Panc1 (cell line): ENCODE measurements at regions not wholly inside any gene's neighbourhood (a gene's known extent, or its start where the extent isn't known, plus 50 kb on each side); places are given as distances from the start of the nearest gene placed in this dataset.

ENCODE experiments used
- ATAC-seq: fragments of 200-7000 bp; cut with Tn5 transposase; 2 replicates; pipeline ENCODE4 v1.9.1; 2020; ENCODE audit warnings: mild to moderate bottlenecking, moderate library complexity
- BruUV-seq: library from RNA; stranded (reverse); fragments of 400-500 nt; replicated peaks from 2 replicates; lab custom pipeline; 2021; lab: Mats Ljungman, UMichigan
- CTCF ChIA-PET: fragments of 300-600 bp; sonication (Branson Sonifier 250); formaldehyde crosslinking; loops from one replicate; lab custom pipeline; 2022; ENCODE audit warnings: antibody characterized with exemption; lab: Charles Lee
- POLR2A ChIA-PET: fragments of 300-600 bp; sonication (Branson Sonifier 250); formaldehyde crosslinking; loops from one replicate; lab custom pipeline; 2022; ENCODE audit warnings: antibody characterized with exemption; lab: Charles Lee
- DNase-seq: peaks from one replicate; pipeline ENCODE4 v3.0.0-alpha.2; 2010; ENCODE audit warnings: low read depth, low spot score
- H3K27ac ChIP-seq: 2 replicates; pipeline ENCODE4 v1.5.1; 2011; ENCODE audit warnings: mild to moderate bottlenecking, low read length, inconsistent platforms
- H3K27me3 ChIP-seq: fragments of 200-500 bp; sonication (Bioruptor generic); 2 replicates; pipeline ENCODE4 v1.6.0; 2014; ENCODE audit warnings: low read length, inconsistent platforms; ENCODE audit not compliant: control insufficient read depth, insufficient read depth
- H3K36me3 ChIP-seq: fragments of 200-500 bp; sonication (Bioruptor generic); 2 replicates; pipeline ENCODE4 v1.5.1; 2014; ENCODE audit warnings: inconsistent platforms, mild to moderate bottlenecking, low read length, moderate library complexity; ENCODE audit not compliant: control insufficient read depth, insufficient read depth
- H3K4me1 ChIP-seq: 2 replicates; pipeline ENCODE4 v1.5.1; 2011; ENCODE audit warnings: inconsistent platforms, mild to moderate bottlenecking, low read length, moderate library complexity; ENCODE audit not compliant: control insufficient read depth, insufficient read depth
- H3K4me3 ChIP-seq, 2 experiments: 2 replicates each; pipeline ENCODE4 v1.5.1; 2011 to 2012; ENCODE audit warnings: low read depth in 2 of 2, low read length in 2 of 2, mild to moderate bottlenecking in 2 of 2, inconsistent platforms in 1 of 2, moderate library complexity in 1 of 2
- H3K9me3 ChIP-seq: fragments of 200-500 bp; sonication (Bioruptor generic); 2 replicates; pipeline ENCODE4 v1.5.1; 2014; ENCODE audit warnings: low read depth, mild to moderate bottlenecking, inconsistent platforms, low read length, moderate library complexity; ENCODE audit not compliant: control insufficient read depth, insufficient read depth
- POLR2AphosphoS5 ChIP-seq: IDR thresholded peaks from 2 replicates; pipeline ENCODE4 v1.6.1; 2012; ENCODE audit warnings: mild to moderate bottlenecking, low read depth, low read length, moderate library complexity
- SIN3A ChIP-seq: IDR thresholded peaks from 2 replicates; pipeline ENCODE4 v1.6.1; 2012; ENCODE audit warnings: low read depth, mild to moderate bottlenecking, low read length, moderate library complexity, borderline replicate concordance; ENCODE audit not compliant: insufficient read depth
- TCF7L2 ChIP-seq: IDR thresholded peaks from 2 replicates; pipeline ENCODE4 v1.6.1; 2011; ENCODE audit warnings: mild to moderate bottlenecking, low read depth, low read length, inconsistent platforms
- in situ Hi-C: cut with HindIII; loops from 2 replicates; pipeline ENCODE4 v1.10.0; 2016; ENCODE audit warnings: low sequenced_read_pairs, low pct_unique_long_range_greater_than_20kb
- intact Hi-C: fragments of 100-400 bp; cut with micrococcal nuclease; formaldehyde crosslinking; loops from one replicate; pipeline ENCODE4 v1.10.0; 2022; ENCODE audit not compliant: unreplicated experiment
- TF ChIP-seq, protein P1 (sequence below): fragments of 450-650 bp; IDR thresholded peaks from 2 replicates; pipeline ENCODE4 v1.5.1; 2017; ENCODE audit warnings: mild to moderate bottlenecking
- TF ChIP-seq, protein P2 (sequence below), 2 experiments: IDR thresholded peaks; 2 replicates each; pipeline ENCODE4 v1.6.1; 2011 to 2012; ENCODE audit warnings: low read depth in 2 of 2, control low read depth in 1 of 2, low read length in 1 of 2, mild to moderate bottlenecking in 1 of 2, moderate library complexity in 1 of 2; ENCODE audit not compliant: insufficient read depth in 1 of 2

DNA sequence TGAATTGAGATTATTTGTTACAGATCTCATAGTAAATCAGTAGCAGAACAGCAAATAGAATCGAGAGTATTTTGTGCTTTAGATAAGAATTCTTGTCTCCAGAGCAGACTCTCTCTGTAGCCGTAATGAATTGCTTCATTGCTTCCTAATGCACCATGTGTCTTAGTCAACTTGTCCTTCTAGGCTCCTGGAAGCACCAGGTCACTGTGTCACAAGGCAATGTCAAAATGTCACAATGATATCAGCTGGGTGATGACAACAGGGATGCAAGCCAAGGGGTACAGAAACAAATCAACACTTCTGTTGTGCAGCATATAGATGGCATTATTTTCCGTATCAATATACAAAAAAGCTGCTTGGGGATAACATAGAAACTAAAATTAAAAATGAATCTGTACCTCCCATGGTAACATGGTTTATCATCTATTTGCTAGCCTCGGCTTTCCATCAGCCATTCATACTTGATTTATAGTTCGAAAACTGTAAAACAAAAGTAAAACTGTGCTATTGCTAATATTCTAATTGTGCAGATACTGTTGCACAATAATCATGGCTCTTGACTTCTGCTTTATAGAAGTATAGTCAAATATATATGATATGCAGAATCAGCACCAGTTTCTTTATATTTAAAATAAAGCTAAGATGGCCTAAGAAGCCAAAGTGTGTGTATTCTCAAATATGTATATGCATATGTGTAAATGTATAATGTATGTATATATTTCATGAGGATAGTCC, 435.9 kb upstream of the TLE4 start:
- intact Hi-C loops = no loop called here
- CTCF ChIA-PET = no interaction called here

DNA sequence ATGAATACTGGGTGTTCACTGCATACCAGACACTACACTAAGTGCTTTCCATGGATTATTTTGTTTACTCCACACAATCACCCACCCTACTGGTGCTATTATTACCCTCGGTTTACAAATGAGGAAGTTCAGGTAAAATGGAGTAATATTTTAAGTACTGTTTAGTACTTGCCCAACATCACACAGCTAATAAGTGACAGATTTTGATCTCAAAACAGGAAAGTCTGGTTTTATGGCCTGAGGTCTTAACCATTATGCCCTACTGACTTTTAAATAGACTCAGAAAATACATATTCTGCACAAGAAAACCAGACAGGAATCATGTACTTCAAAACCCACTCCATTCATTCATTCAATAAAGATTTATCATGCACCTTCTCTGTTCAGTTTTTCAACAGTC, 431.0 kb upstream of the TLE4 start:
- DNase-seq (no peak), ATAC-seq (no peak)
- H3K27me3 ChIP-seq = no peaks in the 10 kb centered on the region
- POLR2A ChIA-PET = no interaction called here
- no peak overlapping the region for H3K4me3 ChIP-seq
- H3K36me3 ChIP-seq = no peaks in the 10 kb centered on the region
- H3K27ac ChIP-seq = no peak overlapping the region
- no TSS peak for BruUV-seq
- intact Hi-C loops = no loop called here
- CTCF ChIA-PET = no interaction called here
- no peak for TF ChIP-seq SIN3A
- TF ChIP-seq TCF7L2 = no peak
- no peak for TF ChIP-seq POLR2AphosphoS5
- H3K9me3 ChIP-seq = no peaks in the 10 kb centered on the region
- in situ Hi-C loops = no loop called here
- no peaks in the 10 kb centered on the region for H3K4me1 ChIP-seq

More for the DNA sequence above, 435.9 kb upstream of the TLE4 start:
- in situ Hi-C loops = no loop called here
- no peak overlapping the region for H3K27ac ChIP-seq
- ATAC-seq (no peak), DNase-seq (no peak)
- BruUV-seq = no TSS peak
- H3K36me3 ChIP-seq = no peaks in the 10 kb centered on the region
- POLR2A ChIA-PET = no interaction called here
- H3K27me3 ChIP-seq = no peaks in the 10 kb centered on the region
- TF ChIP-seq SIN3A (no peak), POLR2AphosphoS5 (no peak), TCF7L2 (no peak)
- TF ChIP-seq, protein P1, sequence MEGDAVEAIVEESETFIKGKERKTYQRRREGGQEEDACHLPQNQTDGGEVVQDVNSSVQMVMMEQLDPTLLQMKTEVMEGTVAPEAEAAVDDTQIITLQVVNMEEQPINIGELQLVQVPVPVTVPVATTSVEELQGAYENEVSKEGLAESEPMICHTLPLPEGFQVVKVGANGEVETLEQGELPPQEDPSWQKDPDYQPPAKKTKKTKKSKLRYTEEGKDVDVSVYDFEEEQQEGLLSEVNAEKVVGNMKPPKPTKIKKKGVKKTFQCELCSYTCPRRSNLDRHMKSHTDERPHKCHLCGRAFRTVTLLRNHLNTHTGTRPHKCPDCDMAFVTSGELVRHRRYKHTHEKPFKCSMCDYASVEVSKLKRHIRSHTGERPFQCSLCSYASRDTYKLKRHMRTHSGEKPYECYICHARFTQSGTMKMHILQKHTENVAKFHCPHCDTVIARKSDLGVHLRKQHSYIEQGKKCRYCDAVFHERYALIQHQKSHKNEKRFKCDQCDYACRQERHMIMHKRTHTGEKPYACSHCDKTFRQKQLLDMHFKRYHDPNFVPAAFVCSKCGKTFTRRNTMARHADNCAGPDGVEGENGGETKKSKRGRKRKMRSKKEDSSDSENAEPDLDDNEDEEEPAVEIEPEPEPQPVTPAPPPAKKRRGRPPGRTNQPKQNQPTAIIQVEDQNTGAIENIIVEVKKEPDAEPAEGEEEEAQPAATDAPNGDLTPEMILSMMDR = no peak
- TF ChIP-seq, protein P2, sequence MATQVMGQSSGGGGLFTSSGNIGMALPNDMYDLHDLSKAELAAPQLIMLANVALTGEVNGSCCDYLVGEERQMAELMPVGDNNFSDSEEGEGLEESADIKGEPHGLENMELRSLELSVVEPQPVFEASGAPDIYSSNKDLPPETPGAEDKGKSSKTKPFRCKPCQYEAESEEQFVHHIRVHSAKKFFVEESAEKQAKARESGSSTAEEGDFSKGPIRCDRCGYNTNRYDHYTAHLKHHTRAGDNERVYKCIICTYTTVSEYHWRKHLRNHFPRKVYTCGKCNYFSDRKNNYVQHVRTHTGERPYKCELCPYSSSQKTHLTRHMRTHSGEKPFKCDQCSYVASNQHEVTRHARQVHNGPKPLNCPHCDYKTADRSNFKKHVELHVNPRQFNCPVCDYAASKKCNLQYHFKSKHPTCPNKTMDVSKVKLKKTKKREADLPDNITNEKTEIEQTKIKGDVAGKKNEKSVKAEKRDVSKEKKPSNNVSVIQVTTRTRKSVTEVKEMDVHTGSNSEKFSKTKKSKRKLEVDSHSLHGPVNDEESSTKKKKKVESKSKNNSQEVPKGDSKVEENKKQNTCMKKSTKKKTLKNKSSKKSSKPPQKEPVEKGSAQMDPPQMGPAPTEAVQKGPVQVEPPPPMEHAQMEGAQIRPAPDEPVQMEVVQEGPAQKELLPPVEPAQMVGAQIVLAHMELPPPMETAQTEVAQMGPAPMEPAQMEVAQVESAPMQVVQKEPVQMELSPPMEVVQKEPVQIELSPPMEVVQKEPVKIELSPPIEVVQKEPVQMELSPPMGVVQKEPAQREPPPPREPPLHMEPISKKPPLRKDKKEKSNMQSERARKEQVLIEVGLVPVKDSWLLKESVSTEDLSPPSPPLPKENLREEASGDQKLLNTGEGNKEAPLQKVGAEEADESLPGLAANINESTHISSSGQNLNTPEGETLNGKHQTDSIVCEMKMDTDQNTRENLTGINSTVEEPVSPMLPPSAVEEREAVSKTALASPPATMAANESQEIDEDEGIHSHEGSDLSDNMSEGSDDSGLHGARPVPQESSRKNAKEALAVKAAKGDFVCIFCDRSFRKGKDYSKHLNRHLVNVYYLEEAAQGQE (IDR thresholded peaks at IDR 0.05; ENCODE audit: insufficient read depth in 1 of 2, low read depth in 2 of 2, low read length in 1 of 2) = no peak
- H3K4me3 ChIP-seq = no peak overlapping the region
- H3K4me1 ChIP-seq = no peaks in the 10 kb centered on the region
- no peaks in the 10 kb centered on the region for H3K9me3 ChIP-seq

DNA sequence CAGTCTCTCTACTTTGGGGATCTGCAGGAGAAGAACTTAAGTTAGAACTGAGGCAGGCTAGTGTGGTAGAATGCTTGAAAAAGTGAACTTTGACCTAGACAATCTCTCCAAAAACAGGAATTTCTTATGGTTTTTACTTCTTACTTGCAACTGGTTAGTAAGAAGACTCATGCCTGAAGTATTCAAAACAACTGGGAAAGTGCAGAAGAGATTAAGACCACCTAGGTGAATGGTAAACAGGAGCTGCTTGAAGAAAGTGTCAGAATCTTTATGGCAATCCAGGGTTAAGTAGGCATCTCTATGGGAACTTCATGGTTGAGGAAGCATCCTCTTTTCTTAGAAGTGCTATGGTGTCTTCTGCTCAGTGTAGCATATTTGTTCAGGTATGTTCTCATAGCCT, 428.6 kb upstream of the TLE4 start:
- in situ Hi-C loops = no loop called here
- TF ChIP-seq POLR2AphosphoS5 (no peak), SIN3A (no peak), TCF7L2 (no peak)
- TF ChIP-seq, protein P2 (IDR thresholded peaks at IDR 0.05; ENCODE audit: insufficient read depth in 1 of 2, low read depth in 2 of 2, low read length in 1 of 2) = no peak
- no peaks in the 10 kb centered on the region for H3K36me3 ChIP-seq
- POLR2A ChIA-PET = no interaction called here
- no peaks in the 10 kb centered on the region for H3K27me3 ChIP-seq
- intact Hi-C loops = no loop called here
- no peak overlapping the region for H3K4me3 ChIP-seq
- H3K9me3 ChIP-seq = no peaks in the 10 kb centered on the region
- no peaks in the 10 kb centered on the region for H3K4me1 ChIP-seq
- ATAC-seq (no peak), DNase-seq (no peak)
- no peak overlapping the region for H3K27ac ChIP-seq
- BruUV-seq = no TSS peak
- CTCF ChIA-PET = no interaction called here
